GM20000 (cell line): ENCODE measurements at regions not wholly inside any gene's neighbourhood (a gene's known extent, or its start where the extent isn't known, plus 50 kb on each side); places are given as distances from the start of the nearest gene placed in this dataset.

Experiments
- DNase-seq: peaks from one replicate; pipeline ENCODE4 v3.0.0; 2012; ENCODE audit warnings: low spot score
- TF ChIP-seq, protein P1 (sequence below): IDR thresholded peaks from 2 replicates; pipeline ENCODE4 v1.5.1; 2012; ENCODE audit warnings: mild to moderate bottlenecking, control low read depth; ENCODE audit errors: extremely low read depth, missing control alignments

DNA sequence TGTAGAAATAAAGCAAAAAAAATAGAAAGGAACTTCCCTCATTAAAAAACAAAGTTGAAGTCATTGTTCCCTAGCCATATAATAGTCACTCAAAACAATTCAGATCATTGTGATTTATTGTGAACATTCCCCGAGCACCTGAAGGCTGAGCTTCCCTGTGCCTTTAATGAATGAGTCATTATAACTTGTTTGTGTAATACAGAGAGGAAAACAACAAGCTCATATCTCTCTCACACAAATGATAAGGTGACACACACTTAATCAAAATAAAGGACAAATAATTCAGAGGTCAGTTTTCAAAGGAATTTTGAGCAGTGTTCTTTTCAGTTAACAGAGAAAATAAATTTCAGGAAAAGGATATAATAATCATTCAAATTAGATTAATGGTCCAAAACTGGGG is 326.2 kb downstream of the DUSP10 start:
- no peak for DNase-seq
- TF ChIP-seq, protein P1, sequence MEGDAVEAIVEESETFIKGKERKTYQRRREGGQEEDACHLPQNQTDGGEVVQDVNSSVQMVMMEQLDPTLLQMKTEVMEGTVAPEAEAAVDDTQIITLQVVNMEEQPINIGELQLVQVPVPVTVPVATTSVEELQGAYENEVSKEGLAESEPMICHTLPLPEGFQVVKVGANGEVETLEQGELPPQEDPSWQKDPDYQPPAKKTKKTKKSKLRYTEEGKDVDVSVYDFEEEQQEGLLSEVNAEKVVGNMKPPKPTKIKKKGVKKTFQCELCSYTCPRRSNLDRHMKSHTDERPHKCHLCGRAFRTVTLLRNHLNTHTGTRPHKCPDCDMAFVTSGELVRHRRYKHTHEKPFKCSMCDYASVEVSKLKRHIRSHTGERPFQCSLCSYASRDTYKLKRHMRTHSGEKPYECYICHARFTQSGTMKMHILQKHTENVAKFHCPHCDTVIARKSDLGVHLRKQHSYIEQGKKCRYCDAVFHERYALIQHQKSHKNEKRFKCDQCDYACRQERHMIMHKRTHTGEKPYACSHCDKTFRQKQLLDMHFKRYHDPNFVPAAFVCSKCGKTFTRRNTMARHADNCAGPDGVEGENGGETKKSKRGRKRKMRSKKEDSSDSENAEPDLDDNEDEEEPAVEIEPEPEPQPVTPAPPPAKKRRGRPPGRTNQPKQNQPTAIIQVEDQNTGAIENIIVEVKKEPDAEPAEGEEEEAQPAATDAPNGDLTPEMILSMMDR, result no peak

DNA sequence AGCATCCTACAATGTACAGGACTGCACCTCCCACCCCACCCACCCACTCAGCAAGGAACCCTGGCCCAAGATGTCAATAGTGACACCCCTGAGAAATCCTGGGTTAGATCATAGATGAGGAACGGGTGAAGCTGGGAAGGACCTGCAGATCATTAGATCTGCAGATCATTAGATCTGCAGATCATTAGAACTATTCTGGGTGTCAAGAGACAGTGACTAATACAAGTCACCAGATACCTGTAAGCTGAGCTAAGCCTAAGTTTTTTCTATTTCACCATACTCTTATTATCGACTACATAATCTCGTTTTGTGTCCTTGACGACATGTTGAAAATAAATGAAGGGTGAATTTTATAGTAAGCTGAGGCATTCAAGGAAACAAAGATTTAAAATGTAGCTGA is 325.7 kb downstream of the DUSP10 start:
- TF ChIP-seq, protein P1, result no peak
- no peak for DNase-seq

DNA sequence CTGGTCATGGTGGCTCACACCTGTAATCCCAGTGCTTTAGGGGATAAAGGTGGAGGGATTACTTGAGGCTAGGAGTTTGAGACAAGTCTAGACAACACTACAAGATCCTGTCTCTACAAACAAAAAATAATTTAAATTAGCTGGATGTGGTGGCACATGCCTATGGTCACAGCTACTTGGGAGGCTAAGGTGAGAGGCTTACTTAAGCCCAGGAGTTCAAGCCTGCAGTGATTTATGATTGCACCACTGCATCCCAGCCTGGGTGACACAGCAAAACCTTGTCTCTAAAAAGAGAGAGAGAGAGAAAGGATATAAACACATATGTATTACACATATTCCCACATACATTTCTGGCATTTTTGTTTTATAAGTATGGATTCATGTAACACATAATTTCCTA is 325.2 kb downstream of the DUSP10 start:
- DNase-seq, result no peak
- TF ChIP-seq, protein P1, result no peak

DNA sequence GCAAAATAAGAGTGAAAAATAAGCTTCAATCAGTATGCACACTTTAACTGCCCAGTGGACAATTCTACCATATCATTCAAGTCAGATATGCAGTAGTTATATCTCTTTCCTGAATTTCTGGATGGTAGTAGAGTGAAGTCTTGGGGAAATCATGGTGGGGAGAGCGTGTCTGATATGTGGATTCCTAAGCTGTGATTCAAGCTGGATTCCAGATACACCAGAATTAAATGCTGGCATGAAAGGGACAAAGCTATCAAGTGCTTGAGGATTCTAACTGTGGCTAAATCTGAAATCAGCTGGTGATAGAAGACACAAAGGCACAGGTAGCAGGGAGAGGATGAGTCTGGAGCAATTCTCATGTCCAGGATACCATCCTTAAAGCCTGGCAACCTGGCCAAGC is 323.5 kb downstream of the DUSP10 start:
- TF ChIP-seq, protein P1, result no peak
- no peak for DNase-seq

DNA sequence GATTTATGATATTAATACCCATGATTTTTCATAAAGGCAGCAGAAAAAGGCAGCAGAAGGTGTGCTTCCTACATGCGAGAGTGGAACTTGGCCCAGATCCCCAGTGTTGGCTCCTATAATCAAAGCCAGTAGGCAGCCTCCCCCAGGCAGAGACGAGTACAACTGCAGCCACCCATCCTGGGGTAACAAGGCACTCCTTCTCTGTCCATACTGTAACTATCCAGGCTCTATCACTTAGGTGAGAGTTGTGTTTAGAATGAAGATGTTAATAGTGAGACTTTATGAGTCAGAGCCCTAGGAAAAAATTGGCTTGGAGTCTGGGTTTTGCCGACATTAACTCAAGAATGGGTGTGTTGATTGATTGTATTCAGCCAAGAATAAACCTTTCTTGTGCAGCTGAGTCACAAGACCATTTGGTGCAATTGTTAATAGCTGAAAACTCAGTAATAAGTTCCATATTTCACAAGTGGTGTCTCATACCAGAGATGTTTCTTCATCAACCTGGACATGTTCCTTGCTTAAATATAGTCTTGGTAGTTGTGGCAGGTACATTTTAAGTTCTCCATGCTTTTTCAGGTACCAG is 322.3 kb downstream of the DUSP10 start:
- DNase-seq, result no peak
- TF ChIP-seq, protein P1, result no peak

DNA sequence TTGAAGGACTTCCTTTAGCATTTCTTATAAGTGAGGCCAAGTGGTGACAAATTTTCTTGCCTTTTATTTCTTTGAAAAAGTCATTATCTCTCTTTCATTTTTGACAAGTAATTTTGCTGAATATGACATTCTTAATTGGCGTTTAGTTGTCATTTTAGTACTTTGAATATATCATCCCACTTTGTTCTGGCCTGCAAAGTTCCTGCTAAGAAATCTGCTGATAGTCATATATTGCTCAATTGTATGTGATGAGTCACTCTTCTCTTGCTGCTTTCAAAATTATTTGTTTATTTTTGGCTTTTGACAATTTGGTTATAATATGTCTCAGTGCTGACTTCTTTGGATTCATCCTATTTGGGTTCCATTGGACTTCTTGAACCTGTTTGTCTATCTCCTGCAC is 312.6 kb downstream of the DUSP10 start:
- TF ChIP-seq, protein P1, result no peak
- no peak for DNase-seq

DNA sequence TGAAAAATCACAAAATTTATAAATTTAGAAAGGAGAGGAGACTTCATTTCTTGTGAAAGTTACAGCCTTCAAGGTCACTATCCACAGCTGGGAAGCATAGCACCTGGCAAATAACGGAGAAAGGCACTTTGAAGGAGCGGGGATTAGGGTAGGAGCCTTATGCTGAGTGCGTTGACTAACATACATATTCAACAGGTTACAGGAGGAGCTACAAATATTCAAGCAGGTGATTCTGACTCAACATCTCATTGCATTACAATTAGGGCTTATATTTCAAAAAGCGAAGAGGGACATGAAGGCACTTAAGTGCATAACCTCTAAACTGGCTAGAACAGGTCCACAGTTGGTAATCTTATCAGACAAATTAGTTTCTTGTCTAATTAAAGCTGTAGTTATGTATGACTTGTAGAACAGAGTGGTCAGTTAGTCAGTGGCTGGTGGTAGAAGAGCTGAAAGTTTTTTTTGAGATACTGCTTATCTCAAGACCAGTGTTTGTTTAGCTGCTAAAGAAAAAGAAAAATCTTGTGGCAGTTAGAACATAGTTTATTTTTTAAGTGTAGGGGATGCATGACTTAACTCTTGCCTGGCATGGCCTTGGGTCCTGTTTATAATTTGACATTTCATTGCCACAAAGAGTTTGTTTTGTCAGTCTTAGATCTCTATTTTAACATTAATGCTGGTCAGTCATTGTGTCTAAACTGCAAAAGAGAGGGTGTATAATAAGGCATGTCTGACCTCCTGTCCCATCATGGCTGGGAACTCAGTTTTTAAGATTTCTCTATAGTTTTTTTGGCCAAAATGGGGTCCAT is 311.5 kb downstream of the DUSP10 start:
- no peak for DNase-seq
- TF ChIP-seq, protein P1, result no peak
